GM20000 (cell line): ENCODE measurements at regions not wholly inside any gene's neighbourhood (a gene's known extent, or its start where the extent isn't known, plus 50 kb on each side); places are given as distances from the start of the nearest gene placed in this dataset.

Experiments
- DNase-seq: peaks from one replicate; pipeline ENCODE4 v3.0.0; 2012; ENCODE audit warnings: low spot score
- CTCF ChIP-seq: IDR thresholded peaks from 2 replicates; pipeline ENCODE4 v1.5.1; 2012; ENCODE audit warnings: mild to moderate bottlenecking, control low read depth; ENCODE audit errors: extremely low read depth, missing control alignments

DNA sequence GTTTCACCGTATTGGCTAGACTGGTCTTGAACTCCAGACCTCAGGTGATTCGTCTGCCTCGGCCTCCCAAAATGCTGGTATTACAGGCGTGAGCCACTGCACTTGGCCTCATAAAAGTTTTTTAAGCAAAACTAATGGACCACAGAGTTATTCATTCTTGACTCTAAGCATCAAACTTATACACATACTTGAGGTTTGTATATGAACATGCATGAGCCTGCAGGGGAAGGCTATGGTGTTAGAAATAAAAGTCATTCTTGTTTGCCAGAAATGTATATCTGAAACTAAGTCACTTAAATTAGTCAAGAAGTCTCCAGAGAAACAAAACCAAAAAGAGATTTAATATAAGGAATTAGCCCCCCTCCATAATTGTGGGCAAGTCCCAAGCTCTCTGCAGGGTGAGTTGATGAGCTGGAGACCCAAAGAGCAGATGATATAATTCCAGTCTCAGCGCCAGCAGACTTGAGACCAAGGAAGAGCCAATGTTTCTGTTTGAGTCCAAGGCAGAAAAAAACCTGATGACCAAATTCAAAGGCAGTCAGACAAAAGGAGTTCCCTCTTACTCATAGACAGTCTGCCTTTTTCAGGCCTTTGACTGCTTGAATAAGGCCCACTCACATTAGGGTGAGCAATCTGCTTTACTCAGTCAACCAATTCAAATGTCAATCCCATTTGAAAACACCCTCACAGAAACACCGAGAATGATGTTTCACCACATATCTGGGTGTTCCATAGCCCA lies 69.0 kb upstream of the DSG1 start:
- TF ChIP-seq CTCF, result no peak
- no peak for DNase-seq

GRCh38 chr18:31250902-31251301 lies 67.1 kb upstream of the DSG1 start:
- TF ChIP-seq CTCF, result no peak
- DNase-seq, result no peak

- no peak for TF ChIP-seq CTCF
- DNase-seq, result no peak
These were observed 65.4 kb upstream of the DSG1 start for GRCh38 chr18:31252522-31252921.

DNA sequence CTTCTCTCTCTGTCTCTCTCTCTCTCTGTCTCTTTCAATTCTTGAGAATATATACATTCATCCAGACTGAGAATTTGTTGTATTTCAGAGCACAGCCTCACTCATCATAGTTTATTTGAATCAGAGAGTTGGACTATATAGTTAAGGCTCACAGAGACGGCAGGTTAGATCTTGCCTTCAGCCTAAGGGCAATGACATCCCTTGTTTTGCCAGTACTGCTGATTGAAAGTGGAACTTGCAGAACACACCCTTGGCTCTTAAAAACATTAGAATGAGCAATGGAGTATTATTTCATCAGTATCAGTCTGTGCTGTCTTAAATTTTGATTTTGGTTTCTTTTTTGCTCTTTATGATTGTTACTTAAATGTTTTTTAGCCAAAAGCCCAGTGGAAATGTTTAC lies 62.0 kb upstream of the DSG1 start:
- no peak for DNase-seq
- no peak for TF ChIP-seq CTCF

DNA sequence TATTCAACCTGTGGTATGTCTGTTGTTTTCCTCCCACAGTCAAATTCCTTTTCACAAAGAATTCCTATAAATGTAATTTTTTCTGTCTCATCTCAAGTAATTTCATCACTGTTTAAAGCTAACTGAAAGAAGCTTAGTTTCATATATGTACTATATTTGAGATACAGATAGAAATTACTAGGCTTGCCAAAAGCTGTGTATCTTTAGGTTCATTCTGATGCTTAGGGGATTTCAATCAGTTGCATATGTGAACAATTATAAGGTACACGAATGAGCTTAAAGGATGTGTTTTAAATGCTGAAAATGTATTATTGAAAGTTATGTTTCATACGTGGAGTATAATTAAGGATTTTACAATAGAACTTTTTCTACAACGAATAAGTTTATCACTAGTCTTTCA lies 59.2 kb upstream of the DSG1 start:
- DNase-seq, result no peak
- no peak for TF ChIP-seq CTCF

DNA sequence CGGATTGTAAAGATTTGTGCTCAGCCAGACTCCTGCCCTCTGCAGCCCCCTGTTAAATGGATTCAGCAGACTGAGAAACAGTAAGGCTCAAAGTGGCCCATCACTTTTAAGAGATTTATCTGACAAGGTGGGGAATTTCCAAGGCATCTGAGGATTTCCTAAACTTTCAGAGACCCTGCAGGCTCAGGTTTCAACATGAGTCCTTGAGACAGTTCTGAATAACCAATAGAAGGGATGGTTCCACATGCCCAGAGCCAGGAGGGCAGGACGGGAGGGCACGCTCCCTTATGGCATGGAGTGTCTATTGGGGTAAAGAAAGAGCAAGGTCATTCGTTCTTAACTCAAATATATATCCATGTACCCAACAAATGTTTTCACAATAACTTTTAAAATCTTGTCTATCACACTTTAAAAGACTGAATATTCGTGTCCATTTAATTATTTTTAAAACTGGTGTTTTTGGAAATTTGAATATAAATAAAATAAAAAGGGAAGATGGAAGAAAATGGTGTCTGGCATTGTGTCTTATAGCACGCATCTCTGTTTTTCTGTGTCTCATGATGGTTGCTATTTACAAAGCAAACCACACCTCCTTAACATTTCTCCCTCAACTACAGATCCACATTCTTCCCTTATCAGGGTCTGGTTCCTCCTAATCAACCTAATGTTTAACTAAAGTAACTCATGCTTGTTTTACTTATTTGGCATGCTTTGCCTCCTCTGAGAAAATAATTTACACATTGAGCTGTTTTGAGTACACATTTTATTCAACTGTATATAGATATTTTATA lies 56.0 kb upstream of the DSG1 start:
- no peak for TF ChIP-seq CTCF
- DNase-seq, result no peak

DNA sequence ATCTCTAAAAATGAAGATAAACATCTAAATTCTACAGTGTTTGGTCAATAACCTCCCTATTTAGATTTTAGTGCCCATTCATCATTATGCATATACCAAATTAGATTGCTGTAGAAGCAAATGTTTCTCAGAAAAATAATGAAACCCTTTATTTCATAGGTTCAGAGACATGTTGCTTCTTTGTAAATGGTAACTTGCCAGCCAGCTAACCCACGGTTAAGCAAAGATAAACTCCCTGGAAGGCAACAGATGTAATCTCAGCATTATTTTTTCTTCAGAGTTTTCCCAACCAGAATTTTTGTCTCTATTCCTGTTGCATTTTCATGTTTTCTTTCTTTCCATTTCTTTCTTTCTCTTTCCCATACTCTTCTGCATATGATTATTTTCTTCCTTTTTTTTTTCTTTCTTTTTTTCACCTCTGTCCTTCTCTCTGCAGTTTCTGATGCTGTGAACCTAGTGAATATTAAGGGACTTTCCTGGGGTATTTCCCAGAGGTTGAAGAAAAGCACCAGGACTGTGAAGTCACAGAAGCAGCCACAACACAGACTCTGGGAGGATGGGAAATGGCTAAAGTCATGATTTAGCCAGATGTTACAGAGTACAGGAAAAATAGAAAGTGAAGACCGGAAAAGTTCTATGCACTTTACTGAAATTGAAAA lies 50.0 kb upstream of the DSG1 start:
- no peak for TF ChIP-seq CTCF

More for the DNA sequence above, 50.0 kb upstream of the DSG1 start:
- DNase-seq, result no peak
